Stimulated activated CD4-positive, alpha-beta T cell treated with anti-CD3 and anti-CD28 coated beads, TNF-alpha, amount 100 ng/mL, for 48 hours (primary cell): ENCODE measurements at regions not wholly inside any gene's neighbourhood (a gene's known extent, or its start where the extent isn't known, plus 50 kb on each side); places are given as distances from the start of the nearest gene placed in this dataset.

Source experiments
- DNase-seq, 3 donors: peaks; one replicate each; pipeline ENCODE4 v3.0.0-alpha.2; 2020; ENCODE audit warnings: low read depth in 3 of 3

- no peak for DNase-seq
Measured at GRCh38 chr9:115169003-115169402, 51.0 kb upstream of the TNC start.

GRCh38 chr9:115170358-115171073 lies 52.6 kb upstream of the TNC start:
- DNase-seq, result no peak

- DNase-seq, result no peak
Measured at GRCh38 chr9:115171921-115172388, 54.0 kb upstream of the TNC start.

- no peak for DNase-seq
Measured at GRCh38 chr9:115182264-115182663, 64.3 kb upstream of the TNC start.

DNA sequence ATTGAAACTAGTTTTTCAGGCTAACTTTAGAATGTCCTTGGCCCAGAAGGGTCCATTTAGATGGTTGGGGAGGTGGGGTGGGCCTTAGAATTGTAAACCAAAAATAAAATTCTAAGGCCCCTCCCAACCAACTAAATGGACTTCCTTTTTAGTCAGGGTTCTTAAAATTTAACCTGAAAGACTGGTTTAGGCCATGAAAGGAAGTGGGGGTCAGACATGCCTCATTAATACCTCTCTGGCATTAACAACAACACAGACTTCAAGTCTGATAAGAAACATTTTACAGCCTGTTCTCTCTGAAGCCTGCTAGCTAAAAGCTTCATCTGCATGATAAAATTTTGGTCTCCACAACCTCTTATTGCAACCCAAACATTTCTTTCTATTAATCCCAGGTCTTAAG lies 65.5 kb upstream of the TNC start:
- no peak for DNase-seq

DNA sequence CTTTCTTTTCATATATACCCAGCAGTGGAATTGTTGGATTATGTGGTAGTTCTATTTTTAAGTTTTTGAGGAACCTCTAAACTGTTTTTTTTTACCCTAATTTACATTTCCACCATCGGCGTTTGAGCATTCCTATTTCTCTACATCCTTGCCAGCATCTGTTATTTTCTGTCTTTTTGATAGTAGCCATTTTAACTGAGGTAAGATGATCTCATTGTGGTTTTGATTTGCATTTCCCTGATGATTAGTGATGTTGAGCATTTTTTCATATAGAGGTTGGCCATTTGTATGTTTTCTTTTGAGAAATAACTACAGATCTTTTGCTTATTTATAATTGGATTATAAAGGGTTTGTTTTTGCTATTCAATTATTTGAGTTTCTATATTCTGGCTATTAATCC lies 71.7 kb upstream of the TNC start:
- no peak for DNase-seq

GRCh38 chr9:115191667-115192066 lies 73.7 kb upstream of the TNC start:
- DNase-seq, result no peak

GRCh38 chr9:115192280-115192679 lies 74.3 kb upstream of the TNC start:
- DNase-seq, result no peak

DNA sequence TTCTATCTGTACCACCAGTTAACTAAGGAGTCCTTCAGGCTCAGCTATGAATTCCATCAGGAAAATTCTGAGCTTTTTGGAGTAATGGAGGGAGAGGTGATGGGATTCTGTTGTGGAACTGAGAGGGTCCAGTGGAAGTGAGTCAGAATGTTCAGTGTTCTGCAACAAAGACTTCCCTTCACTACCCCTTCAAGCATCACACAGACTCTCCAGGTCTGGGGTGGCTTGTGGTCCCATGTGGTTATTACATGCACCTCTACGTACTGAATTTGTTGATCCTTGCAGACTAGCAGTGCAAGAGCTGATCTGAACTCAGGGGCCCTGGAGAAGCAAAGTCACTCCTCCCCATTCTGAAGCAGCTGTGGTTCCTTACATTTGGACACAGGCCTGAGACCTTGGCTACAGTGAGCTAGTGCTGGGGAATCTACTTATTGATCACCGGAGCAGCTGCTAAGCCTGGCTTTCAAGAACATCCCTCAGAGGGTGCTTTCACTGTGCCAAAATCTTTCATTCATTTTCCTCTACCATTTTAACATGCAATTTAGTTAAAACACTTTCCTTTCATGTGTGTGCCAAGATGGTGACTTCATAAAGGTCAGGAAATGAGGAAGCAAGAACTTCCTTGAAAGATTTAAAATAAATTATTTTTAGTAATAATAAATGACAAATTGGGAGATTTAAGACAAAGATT lies 75.0 kb upstream of the TNC start:
- no peak for DNase-seq

DNA sequence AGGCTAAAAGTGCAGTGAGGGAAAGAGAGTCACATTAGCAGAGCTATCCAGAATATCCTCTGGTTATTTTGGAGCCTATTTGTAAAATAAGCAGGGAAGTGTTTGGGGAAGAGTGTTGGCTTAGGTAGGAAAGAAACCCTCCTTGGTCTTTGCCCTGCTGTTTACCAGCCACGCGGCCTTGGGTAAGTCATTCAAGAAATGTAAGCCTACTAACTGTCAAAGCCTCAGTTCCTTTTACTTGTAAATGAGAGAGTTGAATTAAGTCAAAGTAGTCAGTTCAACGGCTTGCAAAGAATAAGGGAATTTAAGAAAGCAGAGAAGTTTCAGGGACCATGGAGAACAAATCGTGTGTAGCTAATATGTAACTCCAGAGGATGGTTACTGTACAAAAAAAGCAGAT lies 75.8 kb upstream of the TNC start:
- DNase-seq, result no peak

DNA sequence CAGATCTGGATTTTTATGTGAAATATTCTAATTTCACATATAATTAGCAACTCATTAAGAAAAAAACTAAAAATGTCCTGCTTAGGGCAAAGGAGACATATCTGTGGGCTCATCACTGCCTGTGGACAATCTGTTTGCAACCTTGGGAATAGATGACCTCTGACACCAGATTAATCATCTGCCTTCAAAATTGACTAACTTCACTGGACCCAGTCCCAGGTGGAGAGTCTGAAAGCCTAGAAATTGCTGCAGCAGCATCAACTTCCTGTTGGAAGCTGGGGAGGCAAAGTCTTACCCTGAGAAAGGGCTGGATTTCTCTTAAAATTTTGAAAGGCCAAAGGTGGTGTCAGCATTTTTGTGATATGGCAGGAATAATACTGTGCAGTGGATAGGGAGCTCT lies 76.3 kb upstream of the TNC start:
- DNase-seq, result no peak

- DNase-seq, result no peak
Measured at GRCh38 chr9:115195912-115196311, 78.0 kb upstream of the TNC start.

GRCh38 chr9:115196919-115197318 lies 79.0 kb upstream of the TNC start:
- no peak for DNase-seq

- DNase-seq, result no peak
Measured at GRCh38 chr9:115198001-115198400, 80.0 kb upstream of the TNC start.

GRCh38 chr9:115200711-115201505 lies 83.0 kb upstream of the TNC start:
- DNase-seq, result no peak

GRCh38 chr9:115202181-115202580 lies 84.2 kb upstream of the TNC start:
- DNase-seq, result no peak

GRCh38 chr9:115202960-115203751 lies 85.2 kb upstream of the TNC start:
- DNase-seq, result no peak

- no peak for DNase-seq
Measured at GRCh38 chr9:115204904-115205453, 87.0 kb upstream of the TNC start.

- DNase-seq, result no peak
Measured at GRCh38 chr9:115207003-115207836, 89.3 kb upstream of the TNC start.

DNA sequence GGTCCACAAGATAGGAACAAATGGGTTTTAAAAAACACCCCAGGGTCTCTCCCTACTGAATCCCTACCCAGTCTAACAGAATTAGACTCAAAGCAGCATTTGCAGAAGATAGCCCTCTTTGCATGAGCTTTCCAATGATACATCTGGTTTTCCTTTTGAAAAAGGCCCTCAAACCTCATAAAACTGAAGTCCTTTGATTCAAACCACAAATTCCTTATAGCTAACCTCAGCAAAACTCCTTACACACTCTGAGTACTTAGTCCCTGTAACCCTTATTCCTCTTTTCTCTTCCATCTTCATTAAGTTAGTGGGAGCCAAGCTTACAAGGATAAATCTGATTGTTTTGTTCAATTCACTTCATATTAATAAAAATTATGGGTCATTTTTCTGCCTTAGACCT lies 90.5 kb upstream of the TNC start:
- no peak for DNase-seq
